Progenitor cell of endocrine pancreas (in vitro differentiated cells): ENCODE measurements at regions not wholly inside any gene's neighbourhood (a gene's known extent, or its start where the extent isn't known, plus 50 kb on each side); places are given as distances from the start of the nearest gene placed in this dataset.
A peak's percentile ranks its signal among the peaks of the same experiment; 100 is the strongest.

Source experiments
- DNase-seq: peaks from one replicate; pipeline ENCODE4 v3.0.0; 2021; ENCODE audit warnings: low spot score; ENCODE audit not compliant: unreplicated experiment
- H3K27ac Mint-ChIP-seq: 2 replicates; pipeline ENCODE4 v1.8.0; 2021; ENCODE audit warnings: mild to moderate bottlenecking, moderate library complexity, mixed read lengths
- H3K27me3 Mint-ChIP-seq: 2 replicates; pipeline ENCODE4 v1.8.0; 2021; ENCODE audit warnings: mixed read lengths
- H3K36me3 Mint-ChIP-seq: 2 replicates; pipeline ENCODE4 v1.8.0; 2022; ENCODE audit warnings: mixed read lengths; ENCODE audit not compliant: insufficient read depth
- H3K4me1 Mint-ChIP-seq: 2 replicates; pipeline ENCODE4 v1.8.0; 2021; ENCODE audit warnings: low read depth, mixed read lengths
- H3K4me3 Mint-ChIP-seq: 2 replicates; pipeline ENCODE4 v1.8.0; 2021; ENCODE audit warnings: low read depth, mild to moderate bottlenecking, moderate library complexity, mixed read lengths
- H3K9me3 Mint-ChIP-seq: 2 replicates; pipeline ENCODE4 v1.8.0; 2021; ENCODE audit warnings: low read depth, mixed read lengths
- TF ChIP-seq, protein P1 (sequence below): fragments of 200-600 bp; sonication (generic); IDR thresholded peaks from one replicate; pipeline ENCODE4 v1.5.0; 2021; ENCODE audit warnings: antibody characterized with exemption, mild to moderate bottlenecking; ENCODE audit not compliant: unreplicated experiment

DNA sequence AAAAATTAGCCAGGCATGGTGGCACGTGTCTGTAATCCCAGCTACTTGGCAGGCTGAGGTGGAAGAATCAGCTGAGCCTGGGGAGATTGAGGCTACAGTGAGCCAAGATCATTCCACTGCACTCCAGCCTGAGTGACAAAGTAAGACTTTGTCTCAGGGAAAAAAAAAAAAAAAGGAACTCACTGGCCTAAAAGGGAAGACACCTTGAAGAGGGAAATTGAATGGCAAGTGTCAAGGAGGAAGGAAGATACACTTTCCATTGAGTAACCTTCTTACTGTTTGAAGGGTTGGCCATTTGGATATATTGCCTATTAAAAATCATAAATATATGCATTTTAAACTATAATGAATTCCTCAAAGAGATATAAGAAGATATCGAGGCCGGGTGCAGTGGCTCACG lies 147.5 kb upstream of the FAM241A start:
- Mint-ChIP-seq H3K36me3 (no peaks in the 10 kb centered on the region), H3K4me3 (no peak overlapping the region), H3K9me3 (no peaks in the 10 kb centered on the region), H3K27ac (no peak overlapping the region), H3K27me3 (peaks cover 9% of the 10 kb centered on the region), H3K4me1 (peaks cover 8% of the 10 kb centered on the region)
- DNase-seq: no peak
- TF ChIP-seq, protein P1, sequence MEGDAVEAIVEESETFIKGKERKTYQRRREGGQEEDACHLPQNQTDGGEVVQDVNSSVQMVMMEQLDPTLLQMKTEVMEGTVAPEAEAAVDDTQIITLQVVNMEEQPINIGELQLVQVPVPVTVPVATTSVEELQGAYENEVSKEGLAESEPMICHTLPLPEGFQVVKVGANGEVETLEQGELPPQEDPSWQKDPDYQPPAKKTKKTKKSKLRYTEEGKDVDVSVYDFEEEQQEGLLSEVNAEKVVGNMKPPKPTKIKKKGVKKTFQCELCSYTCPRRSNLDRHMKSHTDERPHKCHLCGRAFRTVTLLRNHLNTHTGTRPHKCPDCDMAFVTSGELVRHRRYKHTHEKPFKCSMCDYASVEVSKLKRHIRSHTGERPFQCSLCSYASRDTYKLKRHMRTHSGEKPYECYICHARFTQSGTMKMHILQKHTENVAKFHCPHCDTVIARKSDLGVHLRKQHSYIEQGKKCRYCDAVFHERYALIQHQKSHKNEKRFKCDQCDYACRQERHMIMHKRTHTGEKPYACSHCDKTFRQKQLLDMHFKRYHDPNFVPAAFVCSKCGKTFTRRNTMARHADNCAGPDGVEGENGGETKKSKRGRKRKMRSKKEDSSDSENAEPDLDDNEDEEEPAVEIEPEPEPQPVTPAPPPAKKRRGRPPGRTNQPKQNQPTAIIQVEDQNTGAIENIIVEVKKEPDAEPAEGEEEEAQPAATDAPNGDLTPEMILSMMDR: no peak

DNA sequence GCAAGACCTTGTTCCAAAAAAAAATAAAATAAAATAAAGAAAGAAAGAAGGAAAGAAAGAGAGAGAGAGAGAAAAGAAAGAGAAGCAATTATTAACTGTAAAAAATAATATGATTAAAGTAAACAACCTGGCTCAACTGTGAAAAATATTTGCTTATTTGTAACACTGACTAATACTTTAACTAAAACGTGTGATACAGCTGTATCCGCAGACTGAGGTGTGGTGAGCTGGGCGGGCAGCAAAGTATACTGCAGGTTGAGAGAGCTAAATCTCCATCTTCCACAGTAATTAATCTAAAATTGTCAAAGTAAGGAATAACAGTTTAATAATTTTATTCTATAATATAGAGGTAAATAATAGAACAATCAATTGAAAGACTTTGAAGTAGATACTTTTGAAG lies 145.5 kb upstream of the FAM241A start:
- no peak for DNase-seq
- TF ChIP-seq, protein P1: no peak
- Mint-ChIP-seq H3K27me3 (peaks cover 9% of the 10 kb centered on the region), H3K4me1 (peaks cover 9% of the 10 kb centered on the region), H3K9me3 (no peaks in the 10 kb centered on the region), H3K27ac (no peak overlapping the region), H3K4me3 (no peak overlapping the region), H3K36me3 (no peaks in the 10 kb centered on the region)

DNA sequence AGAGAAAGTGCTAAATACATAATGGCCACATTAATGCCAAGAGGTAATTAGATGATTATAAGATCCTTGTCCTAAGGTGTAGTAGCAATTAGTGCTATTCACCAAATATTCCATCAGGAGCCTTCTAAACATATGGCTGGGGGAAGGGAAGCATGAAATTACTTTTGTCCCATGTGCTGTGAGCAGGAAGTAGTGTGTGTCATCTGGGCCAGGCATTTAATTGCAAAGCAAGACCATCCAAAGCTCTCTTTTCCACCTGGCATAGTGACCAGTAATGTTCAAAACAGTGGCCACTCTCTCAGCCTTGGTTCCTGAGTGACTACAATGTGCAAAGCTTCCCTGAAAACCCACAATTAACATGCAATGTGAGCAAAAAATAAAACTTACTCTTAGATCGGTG lies 144.2 kb upstream of the FAM241A start:
- peak overlapping the region; percentile 27 for H3K27ac Mint-ChIP-seq
- H3K36me3 Mint-ChIP-seq: no peaks in the 10 kb centered on the region
- H3K9me3 Mint-ChIP-seq: no peaks in the 10 kb centered on the region
- TF ChIP-seq, protein P1: no peak
- peaks cover 5% of the 10 kb centered on the region for H3K27me3 Mint-ChIP-seq
- peaks cover 13% of the 10 kb centered on the region for H3K4me1 Mint-ChIP-seq
- no peak for DNase-seq
- H3K4me3 Mint-ChIP-seq: no peak overlapping the region

DNA sequence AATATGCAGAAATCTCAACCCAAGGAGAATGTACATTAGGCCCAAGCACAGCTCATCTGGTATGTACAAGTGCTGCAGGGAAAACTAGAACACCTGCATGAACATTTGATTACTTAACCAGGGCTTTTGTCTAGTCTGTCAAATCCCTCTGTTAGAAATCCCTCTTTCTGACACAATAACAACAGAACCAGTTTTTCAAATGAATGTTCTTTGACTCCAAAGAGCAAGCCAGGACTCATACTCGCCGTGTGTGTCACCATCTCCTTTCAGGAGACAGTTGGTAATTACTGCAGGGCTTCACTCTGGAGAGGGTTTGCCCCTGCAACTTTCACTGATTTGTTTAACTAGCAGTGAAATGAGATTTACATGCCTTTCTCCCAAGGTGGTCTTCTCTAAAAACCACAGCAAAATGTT lies 143.0 kb upstream of the FAM241A start:
- no peaks in the 10 kb centered on the region for H3K9me3 Mint-ChIP-seq

DNA sequence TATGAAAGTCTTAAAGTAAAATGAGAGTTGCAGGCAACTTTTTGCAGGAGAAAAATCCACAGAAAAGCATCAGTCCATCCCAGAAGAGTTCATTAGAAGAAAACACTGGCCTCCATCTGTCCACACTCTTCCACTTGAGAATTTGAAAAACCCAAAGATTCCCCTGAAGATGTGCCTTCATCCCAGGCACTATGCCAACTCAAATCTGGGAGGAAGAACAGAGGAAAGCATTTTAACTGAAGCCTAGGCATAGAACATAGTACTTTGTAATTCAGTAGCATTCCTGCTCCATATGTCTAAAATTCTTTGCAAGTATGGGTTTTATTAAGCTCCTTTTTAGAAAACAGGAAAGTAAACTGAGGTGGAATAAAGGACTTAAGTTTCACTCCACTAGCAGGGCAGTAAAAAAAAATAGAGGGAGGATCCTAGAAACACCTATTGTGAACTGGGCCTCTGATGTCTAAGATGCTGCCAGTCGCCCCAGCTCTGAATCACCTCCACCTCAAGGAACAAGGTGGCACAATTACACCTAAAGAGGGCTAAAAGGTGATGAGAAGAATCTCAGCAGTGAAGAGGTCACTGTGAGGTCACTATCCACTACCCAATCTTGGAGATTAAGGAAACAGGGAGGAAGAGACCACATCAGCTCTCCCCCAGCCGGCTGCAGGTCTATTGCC lies 141.9 kb upstream of the FAM241A start:
- H3K4me1 Mint-ChIP-seq: peaks cover 13% of the 10 kb centered on the region
- H3K27ac Mint-ChIP-seq: peak overlapping the region; percentile 62
- peaks cover 5% of the 10 kb centered on the region for H3K27me3 Mint-ChIP-seq
- TF ChIP-seq, protein P1: no peak
- DNase-seq: no peak
- H3K9me3 Mint-ChIP-seq: no peaks in the 10 kb centered on the region
- H3K4me3 Mint-ChIP-seq: no peak overlapping the region
- no peaks in the 10 kb centered on the region for H3K36me3 Mint-ChIP-seq

More for the DNA sequence above, 143.0 kb upstream of the FAM241A start:
- TF ChIP-seq, protein P1: no peak
- no peaks in the 10 kb centered on the region for H3K36me3 Mint-ChIP-seq
- no peak for DNase-seq
- H3K27ac Mint-ChIP-seq: no peak overlapping the region
- peaks cover 13% of the 10 kb centered on the region for H3K4me1 Mint-ChIP-seq
- H3K27me3 Mint-ChIP-seq: peaks cover 5% of the 10 kb centered on the region
- H3K4me3 Mint-ChIP-seq: no peak overlapping the region
